22Rv1 (cell line): ENCODE measurements at regions not wholly inside any gene's neighbourhood (a gene's known extent, or its start where the extent isn't known, plus 50 kb on each side); places are given as distances from the start of the nearest gene placed in this dataset.

Experiments
- ZFX ChIP-seq: fragments of 450-650 bp; IDR thresholded peaks from 2 replicates; pipeline ENCODE4 v1.6.1; 2017; ENCODE audit warnings: antibody characterized with exemption, borderline replicate concordance
- TF ChIP-seq, protein P1 (sequence below): fragments of 450-650 bp; IDR thresholded peaks from 2 replicates; pipeline ENCODE4 v1.5.1; 2017; ENCODE audit warnings: mild to moderate bottlenecking

DNA sequence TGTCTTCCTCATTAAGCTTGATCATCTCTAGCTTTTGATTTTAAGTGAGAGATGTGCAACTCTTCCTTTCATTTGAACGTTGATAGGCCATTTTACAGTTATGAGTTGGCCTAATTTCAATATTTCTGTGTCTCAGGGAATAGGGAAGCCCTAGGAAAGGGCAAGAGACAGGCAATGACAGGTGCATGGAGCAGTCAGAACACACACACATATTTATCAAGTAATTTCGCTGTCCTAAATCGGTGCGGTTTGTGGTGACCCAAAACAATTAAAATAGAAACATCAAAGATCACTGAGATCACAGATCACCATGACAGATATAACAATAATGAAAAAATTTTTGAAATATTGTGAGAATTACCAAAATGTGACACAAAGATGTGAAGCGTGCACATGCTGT is 87.7 kb upstream of the LSM6 start:
- TF ChIP-seq, protein P1, sequence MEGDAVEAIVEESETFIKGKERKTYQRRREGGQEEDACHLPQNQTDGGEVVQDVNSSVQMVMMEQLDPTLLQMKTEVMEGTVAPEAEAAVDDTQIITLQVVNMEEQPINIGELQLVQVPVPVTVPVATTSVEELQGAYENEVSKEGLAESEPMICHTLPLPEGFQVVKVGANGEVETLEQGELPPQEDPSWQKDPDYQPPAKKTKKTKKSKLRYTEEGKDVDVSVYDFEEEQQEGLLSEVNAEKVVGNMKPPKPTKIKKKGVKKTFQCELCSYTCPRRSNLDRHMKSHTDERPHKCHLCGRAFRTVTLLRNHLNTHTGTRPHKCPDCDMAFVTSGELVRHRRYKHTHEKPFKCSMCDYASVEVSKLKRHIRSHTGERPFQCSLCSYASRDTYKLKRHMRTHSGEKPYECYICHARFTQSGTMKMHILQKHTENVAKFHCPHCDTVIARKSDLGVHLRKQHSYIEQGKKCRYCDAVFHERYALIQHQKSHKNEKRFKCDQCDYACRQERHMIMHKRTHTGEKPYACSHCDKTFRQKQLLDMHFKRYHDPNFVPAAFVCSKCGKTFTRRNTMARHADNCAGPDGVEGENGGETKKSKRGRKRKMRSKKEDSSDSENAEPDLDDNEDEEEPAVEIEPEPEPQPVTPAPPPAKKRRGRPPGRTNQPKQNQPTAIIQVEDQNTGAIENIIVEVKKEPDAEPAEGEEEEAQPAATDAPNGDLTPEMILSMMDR: no peak
- no peak for TF ChIP-seq ZFX
